ENCODE measurements at regions not wholly inside any gene's neighbourhood (a gene's known extent, or its start where the extent isn't known, plus 50 kb on each side); places are given as distances from the start of the nearest gene placed in this dataset.

DNA sequence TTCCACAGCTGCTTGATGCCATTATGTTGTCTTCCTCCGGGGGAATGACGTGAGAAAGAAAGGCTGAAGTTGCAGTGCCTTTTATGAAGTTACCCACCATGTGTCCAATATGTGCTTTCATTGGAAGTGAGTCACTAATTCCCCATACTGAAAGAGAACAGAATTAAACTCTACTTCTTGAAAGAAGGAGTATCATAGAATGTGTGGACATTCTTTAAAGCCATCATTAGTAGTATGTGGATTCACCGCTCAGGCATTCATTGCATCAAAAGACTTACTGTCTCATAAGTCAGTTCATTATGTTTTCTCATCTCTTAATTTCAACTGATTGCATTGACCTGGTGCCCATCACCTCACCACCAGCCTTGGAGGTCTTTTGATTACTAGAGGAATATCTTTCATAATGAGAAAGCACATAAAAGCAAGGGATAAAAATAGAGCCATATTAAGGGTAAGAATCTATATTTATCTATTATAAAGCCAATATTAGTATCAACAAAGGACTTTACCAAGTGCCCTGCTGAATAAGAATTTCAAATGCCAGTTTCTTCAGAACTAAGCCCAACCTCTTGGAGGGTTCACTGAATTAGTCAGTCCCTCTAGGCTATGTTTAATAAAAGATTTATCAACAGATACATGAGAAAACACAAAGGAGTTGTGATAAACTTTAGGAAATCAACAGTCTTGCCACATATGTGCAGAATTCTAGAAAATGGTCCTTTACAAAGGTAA, 516.1 kb downstream of the NTRK2 start:
- Histone ChIP-seq H3K9me3 (no peaks in the 10 kb centered on the region), H3K27me3 (no peaks in the 10 kb centered on the region), H3K27ac (no peak overlapping the region), H3K4me1 (no peaks in the 10 kb centered on the region), H3K36me3 (no peaks in the 10 kb centered on the region), H3K4me3 (no peak overlapping the region)
- intact Hi-C loops (cut with DNase I; ENCODE audit: low total_unique reads) = no loop called here
- DNase-seq (ENCODE audit: low spot score in 2 of 2) = no peak
- TF ChIP-seq POLR2A (IDR thresholded peaks at IDR 0.05) = no peak
- TF ChIP-seq, protein P1, sequence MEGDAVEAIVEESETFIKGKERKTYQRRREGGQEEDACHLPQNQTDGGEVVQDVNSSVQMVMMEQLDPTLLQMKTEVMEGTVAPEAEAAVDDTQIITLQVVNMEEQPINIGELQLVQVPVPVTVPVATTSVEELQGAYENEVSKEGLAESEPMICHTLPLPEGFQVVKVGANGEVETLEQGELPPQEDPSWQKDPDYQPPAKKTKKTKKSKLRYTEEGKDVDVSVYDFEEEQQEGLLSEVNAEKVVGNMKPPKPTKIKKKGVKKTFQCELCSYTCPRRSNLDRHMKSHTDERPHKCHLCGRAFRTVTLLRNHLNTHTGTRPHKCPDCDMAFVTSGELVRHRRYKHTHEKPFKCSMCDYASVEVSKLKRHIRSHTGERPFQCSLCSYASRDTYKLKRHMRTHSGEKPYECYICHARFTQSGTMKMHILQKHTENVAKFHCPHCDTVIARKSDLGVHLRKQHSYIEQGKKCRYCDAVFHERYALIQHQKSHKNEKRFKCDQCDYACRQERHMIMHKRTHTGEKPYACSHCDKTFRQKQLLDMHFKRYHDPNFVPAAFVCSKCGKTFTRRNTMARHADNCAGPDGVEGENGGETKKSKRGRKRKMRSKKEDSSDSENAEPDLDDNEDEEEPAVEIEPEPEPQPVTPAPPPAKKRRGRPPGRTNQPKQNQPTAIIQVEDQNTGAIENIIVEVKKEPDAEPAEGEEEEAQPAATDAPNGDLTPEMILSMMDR (IDR thresholded peaks at IDR 0.05) = no peak
- no peak for TF ChIP-seq POLR2AphosphoS5 (IDR thresholded peaks at IDR 0.05)

DNA sequence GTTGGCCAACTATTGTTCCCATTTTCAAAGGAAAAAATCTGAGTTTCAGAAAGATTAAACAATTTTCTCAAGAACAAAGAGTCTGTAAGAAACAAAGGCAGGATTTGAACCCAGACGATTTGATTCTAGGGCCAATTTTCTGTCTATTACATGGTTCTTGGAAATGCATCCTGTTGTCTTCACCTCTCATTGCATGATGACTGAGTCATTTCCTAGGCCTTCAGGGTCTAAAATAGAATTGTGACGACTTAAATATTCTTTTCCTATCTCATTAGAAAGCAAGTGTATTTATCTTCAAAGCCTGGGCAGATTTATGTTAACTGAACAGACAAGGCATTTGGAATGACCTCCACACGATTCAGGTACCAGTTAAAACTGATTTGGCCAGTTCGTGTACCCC, 512.9 kb downstream of the NTRK2 start:
- Histone ChIP-seq H3K27ac (no peak overlapping the region), H3K36me3 (no peaks in the 10 kb centered on the region), H3K27me3 (no peaks in the 10 kb centered on the region), H3K4me1 (no peaks in the 10 kb centered on the region), H3K9me3 (no peaks in the 10 kb centered on the region), H3K4me3 (no peak overlapping the region)
- intact Hi-C loops (cut with DNase I; ENCODE audit: low total_unique reads) = no loop called here
- DNase-seq (ENCODE audit: low spot score in 2 of 2) = no peak
- TF ChIP-seq POLR2AphosphoS5 (IDR thresholded peaks at IDR 0.05) = no peak
- TF ChIP-seq POLR2A (IDR thresholded peaks at IDR 0.05) = no peak
- TF ChIP-seq, protein P1 (IDR thresholded peaks at IDR 0.05) = no peak

DNA sequence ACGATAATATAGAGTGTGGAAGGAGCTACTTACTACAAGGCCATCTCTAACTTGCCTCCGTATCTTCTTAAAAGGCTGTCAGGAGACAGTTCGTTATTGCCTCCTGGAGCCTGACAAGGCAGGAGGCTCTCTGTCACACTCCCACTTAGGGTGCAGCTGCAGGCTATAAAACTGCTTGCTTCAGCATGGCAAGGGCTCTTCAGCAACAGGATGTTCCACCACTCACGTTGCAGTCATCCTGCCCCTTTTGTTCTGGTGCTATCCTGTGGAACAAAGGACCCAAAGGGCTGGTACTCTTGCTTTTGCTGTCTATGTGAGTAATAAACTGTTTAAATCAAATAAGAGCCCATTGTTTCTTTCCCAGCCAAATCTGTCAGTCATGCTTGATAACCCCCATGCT, 508.9 kb downstream of the NTRK2 start:
- no peaks in the 10 kb centered on the region for H3K36me3 ChIP-seq
- intact Hi-C loops (cut with DNase I; ENCODE audit: low total_unique reads) = no loop called here
- no peak overlapping the region for H3K27ac ChIP-seq
- no peaks in the 10 kb centered on the region for H3K9me3 ChIP-seq
- H3K4me1 ChIP-seq = no peaks in the 10 kb centered on the region
- TF ChIP-seq POLR2AphosphoS5 (IDR thresholded peaks at IDR 0.05) (no peak), POLR2A (IDR thresholded peaks at IDR 0.05) (no peak)
- TF ChIP-seq, protein P1 (IDR thresholded peaks at IDR 0.05) = no peak
- H3K4me3 ChIP-seq = no peak overlapping the region
- H3K27me3 ChIP-seq = no peaks in the 10 kb centered on the region
- DNase-seq (ENCODE audit: low spot score in 2 of 2) = no peak

DNA sequence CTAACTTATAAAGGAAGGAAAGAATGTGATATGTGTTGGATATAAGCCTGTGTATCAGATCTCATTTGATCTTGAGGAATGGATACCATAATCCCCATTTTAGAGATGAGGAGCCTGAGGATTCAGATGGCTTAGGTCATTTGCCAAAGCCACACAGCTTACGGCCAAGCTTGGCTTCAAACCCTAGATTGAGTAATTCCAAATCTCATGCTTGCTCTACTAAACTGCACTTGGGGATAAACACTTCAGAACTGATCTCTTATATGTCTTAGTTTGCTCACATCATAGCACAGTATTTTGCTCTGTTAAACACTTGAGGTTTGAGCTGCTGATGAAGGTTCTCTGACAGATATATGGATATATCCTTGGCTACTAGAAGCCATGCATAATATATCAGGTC, 504.4 kb downstream of the NTRK2 start:
- H3K9me3 ChIP-seq = peaks cover 6 to 7% of the 10 kb centered on the region in 2 donors
- TF ChIP-seq, protein P1 (IDR thresholded peaks at IDR 0.05) = no peak
- TF ChIP-seq POLR2AphosphoS5 (IDR thresholded peaks at IDR 0.05) = no peak
- TF ChIP-seq POLR2A (IDR thresholded peaks at IDR 0.05) = no peak
- intact Hi-C loops (cut with DNase I; ENCODE audit: low total_unique reads) = no loop called here
- H3K27ac ChIP-seq = no peak overlapping the region
- H3K4me1 ChIP-seq = no peaks in the 10 kb centered on the region
- DNase-seq (ENCODE audit: low spot score in 2 of 2) = no peak
- no peak overlapping the region for H3K4me3 ChIP-seq
- no peaks in the 10 kb centered on the region for H3K27me3 ChIP-seq
- H3K36me3 ChIP-seq = no peaks in the 10 kb centered on the region

DNA sequence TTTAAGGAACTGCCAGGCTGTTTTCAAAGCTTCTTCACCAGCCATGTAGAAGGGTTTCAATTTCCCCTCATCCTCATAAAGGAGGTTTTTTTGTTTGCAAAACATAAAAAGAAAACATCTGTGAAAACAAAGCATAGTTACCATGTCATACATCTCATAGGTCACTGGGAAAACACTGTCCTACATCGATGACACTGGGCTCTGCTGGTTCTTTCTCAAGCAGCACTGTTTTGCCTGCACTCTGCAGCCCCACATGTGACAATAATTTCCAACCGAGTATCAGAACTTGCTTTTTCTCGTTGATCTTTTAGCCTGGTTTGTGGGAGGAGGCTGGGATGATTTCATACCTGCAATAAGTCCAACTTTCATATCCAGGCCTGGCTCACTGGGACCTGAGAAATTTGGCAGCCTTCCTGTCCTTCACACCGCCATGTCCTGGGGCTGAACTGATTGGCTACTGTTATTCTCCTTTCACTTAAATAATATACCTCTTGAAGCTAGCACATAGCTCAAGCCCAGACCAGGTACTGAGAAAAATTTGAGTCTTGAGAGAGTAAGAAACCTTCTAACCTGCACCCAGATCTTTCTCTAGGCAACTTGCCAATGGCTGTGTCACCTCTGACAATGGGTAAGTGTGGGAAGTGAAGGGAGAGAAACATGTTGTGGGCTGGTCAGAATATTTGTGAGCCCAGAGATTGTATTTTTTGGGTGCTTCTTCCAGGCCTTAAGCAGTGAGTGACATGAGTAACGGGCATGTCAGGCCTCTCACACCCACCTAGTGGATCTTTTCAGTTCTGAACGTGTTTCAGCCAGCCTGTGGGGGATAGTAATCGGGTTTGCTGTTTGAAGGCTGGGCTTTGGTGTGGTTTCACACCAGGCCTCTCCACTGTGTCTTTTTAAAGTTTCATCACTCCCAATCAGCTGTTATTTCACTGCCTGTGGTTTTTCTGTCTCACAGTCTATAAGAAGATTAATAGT, 502.8 kb downstream of the NTRK2 start:
- intact Hi-C loops (cut with DNase I; ENCODE audit: low total_unique reads) = no loop called here
- no peak for TF ChIP-seq POLR2A (IDR thresholded peaks at IDR 0.05)
- TF ChIP-seq, protein P1 (IDR thresholded peaks at IDR 0.05) = no peak
- no peak for TF ChIP-seq POLR2AphosphoS5 (IDR thresholded peaks at IDR 0.05)
- peak overlapping the region; percentile 59 to 83 for H3K27ac ChIP-seq
- H3K4me1 ChIP-seq = no peaks in the 10 kb centered on the region
- peaks cover 7% of the 10 kb centered on the region in 2 donors for H3K9me3 ChIP-seq
- no peaks in the 10 kb centered on the region for H3K36me3 ChIP-seq
- DNase-seq (ENCODE audit: low spot score in 2 of 2) = peak; percentile 24 to 51
- H3K4me3 ChIP-seq = no peak overlapping the region
- H3K27me3 ChIP-seq = no peaks in the 10 kb centered on the region

Data from breast epithelium (tissue), 4 donors.